Head of caudate nucleus (tissue), 42 donors: ENCODE measurements at regions not wholly inside any gene's neighbourhood (a gene's known extent, or its start where the extent isn't known, plus 50 kb on each side); places are given as distances from the start of the nearest gene placed in this dataset.
"Not testable (repeated sequence)": the region's sequence is repeated elsewhere in the genome, so short reads cannot be mapped to it uniquely, and the experiment has no call there.

Experiments used
- DNase-seq, 42 donors: peaks; one replicate each; pipeline versions ENCODE4 v3.0.0 to v3.0.0-alpha.2; 2020 to 2021; ENCODE audit warnings: mixed read lengths in 7 of 42
- intact Hi-C: fragments of 100-400 bp; cut with DNase I; formaldehyde crosslinking; loops from one replicate; pipeline ENCODE4 v1.15.0; 2022

- intact Hi-C loops, DNase-seq: not testable (repeated sequence)
Observed at GRCh38 chr15:101876031-101876430, 64.0 kb downstream of the OR4F15 start.

- DNase-seq, intact Hi-C loops: not testable (repeated sequence)
Observed at GRCh38 chr15:101877649-101878048, 65.6 kb downstream of the OR4F15 start.

- DNase-seq, intact Hi-C loops: not testable (repeated sequence)
Observed at GRCh38 chr15:101912349-101913287, 100.6 kb downstream of the OR4F15 start.

GRCh38 chr15:101924554-101924953 lies 112.6 kb downstream of the OR4F15 start:
- DNase-seq = not testable (repeated sequence)

GRCh38 chr15:101934506-101934905 lies 122.5 kb downstream of the OR4F15 start:
- intact Hi-C loops, DNase-seq: not testable (repeated sequence)

More at GRCh38 chr15:101924554-101924953, 112.6 kb downstream of the OR4F15 start:
- intact Hi-C loops = not testable (repeated sequence)

- DNase-seq, intact Hi-C loops: not testable (repeated sequence)
Observed at GRCh38 chr15:101937362-101937761, 125.4 kb downstream of the OR4F15 start.

- DNase-seq, intact Hi-C loops: not testable (repeated sequence)
Observed at GRCh38 chr15:101938555-101938954, 126.6 kb downstream of the OR4F15 start.

GRCh38 chr15:101945896-101946295 lies 133.9 kb downstream of the OR4F15 start:
- DNase-seq, intact Hi-C loops: not testable (repeated sequence)

- intact Hi-C loops, DNase-seq: not testable (repeated sequence)
Observed at GRCh38 chr15:101948491-101949010, 136.5 kb downstream of the OR4F15 start.

- DNase-seq, intact Hi-C loops: not testable (repeated sequence)
Observed at GRCh38 chr15:101949380-101950065, 137.5 kb downstream of the OR4F15 start.

- intact Hi-C loops = not testable (repeated sequence)
- DNase-seq = peak in 1 of 42 donors; percentile 18
Observed at GRCh38 chr15:101953993-101954392, 142.0 kb downstream of the OR4F15 start.

- DNase-seq, intact Hi-C loops: not testable (repeated sequence)
Observed at GRCh38 chr15:101955840-101956239, 143.8 kb downstream of the OR4F15 start.

- DNase-seq = peak in 7 of 42 donors; percentile 3 to 37 (median 18)
- intact Hi-C loops = not testable (repeated sequence)
Observed at GRCh38 chr15:101958656-101959055, 146.7 kb downstream of the OR4F15 start.

GRCh38 chr15:101961263-101961662 lies 149.3 kb downstream of the OR4F15 start:
- DNase-seq, intact Hi-C loops: not testable (repeated sequence)

GRCh38 chr15:101961765-101962164 lies 149.8 kb downstream of the OR4F15 start:
- DNase-seq, intact Hi-C loops: not testable (repeated sequence)

GRCh38 chr15:101963687-101964086 lies 151.7 kb downstream of the OR4F15 start:
- DNase-seq, intact Hi-C loops: not testable (repeated sequence)

GRCh38 chr15:101965353-101965752 lies 153.4 kb downstream of the OR4F15 start:
- DNase-seq, intact Hi-C loops: not testable (repeated sequence)

GRCh38 chr15:101965860-101966259 lies 153.9 kb downstream of the OR4F15 start:
- peak in 7 of 42 donors; percentile 1 to 44 (median 17) for DNase-seq

GRCh38 chr15:101967364-101967763 lies 155.4 kb downstream of the OR4F15 start:
- intact Hi-C loops = not testable (repeated sequence)
- peak in 1 of 42 donors; percentile 1 for DNase-seq

More at GRCh38 chr15:101965860-101966259, 153.9 kb downstream of the OR4F15 start:
- intact Hi-C loops = not testable (repeated sequence)
